ENCODE measurements at regions not wholly inside any gene's neighbourhood (a gene's known extent, or its start where the extent isn't known, plus 50 kb on each side); places are given as distances from the start of the nearest gene placed in this dataset.

GRCh38 chr20:54707801-54708200 lies 232.4 kb downstream of the DOK5 start:
- no peak for TF ChIP-seq SNAI2 (CRISPR knock-in tag; IDR thresholded peaks at IDR 0.05)
- ATAC-seq, result no peak

GRCh38 chr20:54706581-54706980 lies 231.2 kb downstream of the DOK5 start:
- TF ChIP-seq BACH2 (CRISPR knock-in tag; IDR thresholded peaks at IDR 0.05; ENCODE audit: borderline replicate concordance), result no peak
- TF ChIP-seq POU6F1 (CRISPR knock-in tag; IDR thresholded peaks at IDR 0.05; ENCODE audit: borderline replicate concordance, low read depth), result no peak
- TF ChIP-seq ZNF8 (CRISPR knock-in tag; IDR thresholded peaks at IDR 0.05), result no peak
- TF ChIP-seq PPARA (CRISPR knock-in tag; IDR thresholded peaks at IDR 0.05; ENCODE audit: borderline replicate concordance), result no peak
- no peak for ATAC-seq

GRCh38 chr20:54704032-54704635 lies 228.7 kb downstream of the DOK5 start:
- TF ChIP-seq CSRNP3 (CRISPR knock-in tag; IDR thresholded peaks at IDR 0.05) (no peak), CSDC2 (CRISPR knock-in tag; IDR thresholded peaks at IDR 0.05) (no peak), TCF4 (CRISPR knock-in tag; IDR thresholded peaks at IDR 0.05; ENCODE audit: borderline replicate concordance) (no peak), ZC3H10 (CRISPR knock-in tag; IDR thresholded peaks at IDR 0.05) (no peak), ESRRG (CRISPR knock-in tag; IDR thresholded peaks at IDR 0.05) (no peak), TOX (CRISPR knock-in tag; IDR thresholded peaks at IDR 0.05; ENCODE audit: borderline replicate concordance) (no peak)
- no peak for ATAC-seq

Data from SK-N-SH treated with all-trans-retinoic acid at 6 μM for 48 hours (cell line).